SK-N-MC (cell line): ENCODE measurements at regions not wholly inside any gene's neighbourhood (a gene's known extent, or its start where the extent isn't known, plus 50 kb on each side); places are given as distances from the start of the nearest gene placed in this dataset.

Experiments
- FOXP2 ChIP-seq: optimal IDR thresholded peaks from 2 replicates; pipeline ENCODE3; 2011; ENCODE audit warnings: mild to moderate bottlenecking, moderate library complexity; ENCODE audit not compliant: insufficient read depth; ENCODE audit errors: extremely low read length, control extremely low read depth
- POLR2AphosphoS5 ChIP-seq: IDR thresholded peaks from 2 replicates; pipeline ENCODE4 v1.6.1; 2012; ENCODE audit warnings: mild to moderate bottlenecking, low read depth, low read length, borderline replicate concordance

GRCh38 chr6:8659404-8660189 lies 224.3 kb upstream of the SLC35B3 start:
- TF ChIP-seq POLR2AphosphoS5 (no peak), FOXP2 (no peak)
